H1 (cell line): ENCODE measurements at regions not wholly inside any gene's neighbourhood (a gene's known extent, or its start where the extent isn't known, plus 50 kb on each side); places are given as distances from the start of the nearest gene placed in this dataset.

Experiments
- CTCF ChIA-PET: fragments of 300-600 bp; sonication (Branson Sonifier 250); formaldehyde crosslinking; loops from one replicate; lab custom pipeline; 2021; ENCODE audit not compliant: partially characterized antibody; lab: Charles Lee
- POLR2A ChIA-PET: fragments of 300-600 bp; sonication (Branson Sonifier 250); formaldehyde crosslinking; loops from one replicate; lab custom pipeline; 2021; ENCODE audit warnings: inconsistent platforms; ENCODE audit not compliant: partially characterized antibody; lab: Charles Lee
- DNase-seq, 2 experiments: peaks; one replicate each; pipeline versions ENCODE4 v3.0.0 to v3.0.0-alpha.2; 2010 to 2022; ENCODE audit warnings: low spot score in 2 of 2, low read depth in 1 of 2, mixed read lengths in 1 of 2
- FAIRE-seq: peaks from 2 replicates; lab custom pipeline; 2011; peaks lifted over from hg19 to GRCh38; lab: Jason Lieb, UNC
- H2AFZ ChIP-seq: 2 replicates; pipeline ENCODE4 v1.8.1; 2012; ENCODE audit warnings: low read length, inconsistent platforms
- H2AK5ac ChIP-seq: 2 replicates; pipeline ENCODE4 v1.6.1; 2013; ENCODE audit warnings: low read depth, low read length
- H2BK120ac ChIP-seq: replicated peaks from 2 replicates; pipeline ENCODE3; 2013; ENCODE audit warnings: low read depth, low read length, inconsistent platforms
- H2BK12ac ChIP-seq: 2 replicates; pipeline ENCODE4 v1.6.1; 2013; ENCODE audit warnings: low read depth, low read length
- H2BK15ac ChIP-seq: 2 replicates; pipeline ENCODE4 v1.6.1; 2013; ENCODE audit warnings: low read length
- H2BK20ac ChIP-seq: 2 replicates; pipeline ENCODE4 v1.6.1; 2013; ENCODE audit warnings: low read length
- H2BK5ac ChIP-seq: 2 replicates; pipeline ENCODE4 v1.6.1; 2013; ENCODE audit warnings: low read depth, low read length
- H3K14ac ChIP-seq: 2 replicates; pipeline ENCODE4 v1.6.1; 2013; ENCODE audit warnings: inconsistent platforms; ENCODE audit not compliant: insufficient read length
- H3K18ac ChIP-seq: 2 replicates; pipeline ENCODE4 v1.6.1; 2013; ENCODE audit warnings: low read length; ENCODE audit errors: extremely low read depth
- H3K23ac ChIP-seq: 2 replicates; pipeline ENCODE4 v1.6.1; 2013; ENCODE audit warnings: inconsistent platforms; ENCODE audit not compliant: insufficient read length
- H3K23me2 ChIP-seq: 2 replicates; pipeline ENCODE4 v1.6.1; 2013; ENCODE audit warnings: low read depth, low read length
- H3K27ac ChIP-seq: 2 replicates; pipeline ENCODE4 v1.6.1; 2011; ENCODE audit warnings: low read depth, low read length, inconsistent platforms
- H3K27me3 ChIP-seq, 4 experiments: replicated peaks in 1 of 4; 1 replicate in 1 of 4; 2 replicates in 3 of 4; pipeline versions ENCODE4 v1.6.1 to v1.8.1; 2011 to 2013; ENCODE audit warnings: low read length in 3 of 4, mild to moderate bottlenecking in 3 of 4, inconsistent platforms in 2 of 4, mixed read lengths in 2 of 4, moderate library complexity in 1 of 4; ENCODE audit not compliant: control insufficient read depth in 3 of 4, insufficient read depth in 3 of 4; ENCODE audit errors: extremely low read depth in 1 of 4
- H3K36me3 ChIP-seq, 4 experiments: 2 replicates each; pipeline versions ENCODE4 v1.6.1 to v1.8.1; 2011 to 2013; ENCODE audit warnings: mild to moderate bottlenecking in 4 of 4, low read length in 3 of 4, moderate library complexity in 2 of 4, control low read depth in 1 of 4, inconsistent platforms in 1 of 4; ENCODE audit not compliant: insufficient read depth in 4 of 4, control insufficient read depth in 2 of 4
- H3K4ac ChIP-seq: replicated peaks from 2 replicates; pipeline ENCODE3; 2013; ENCODE audit warnings: low read length, low read depth, mixed read lengths, inconsistent platforms; ENCODE audit not compliant: insufficient read length
- H3K4me1 ChIP-seq, 4 experiments: replicated peaks in 1 of 4; 1 replicate in 1 of 4; 2 replicates in 3 of 4; pipeline versions ENCODE4 v1.6.1 to v1.8.1; 2011 to 2013; ENCODE audit warnings: low read length in 3 of 4, inconsistent platforms in 2 of 4, mixed read lengths in 1 of 4; ENCODE audit not compliant: insufficient read depth in 4 of 4, control insufficient read depth in 3 of 4
- H3K4me2 ChIP-seq, 2 experiments: 2 replicates each; pipeline versions ENCODE4 v1.6.1 to v1.8.1; 2011 to 2013; ENCODE audit warnings: low read depth in 2 of 2, low read length in 2 of 2, control low read depth in 1 of 2, inconsistent platforms in 1 of 2, mild to moderate bottlenecking in 1 of 2; ENCODE audit not compliant: insufficient read depth in 1 of 2
- H3K4me3 ChIP-seq, 4 experiments: fragments of 200-600, 300-600 bp in 1 of 4; sonication (generic), shearing (Covaris generic), sonication (Bioruptor Twin) in 1 of 4; 2 replicates each; pipeline versions ENCODE4 v1.5.1 to v1.8.1; 2011 to 2016; ENCODE audit warnings: low read length in 4 of 4, low read depth in 3 of 4, control low read depth in 2 of 4, inconsistent platforms in 2 of 4, mild to moderate bottlenecking in 2 of 4, mixed read lengths in 1 of 4, moderate library complexity in 1 of 4; ENCODE audit not compliant: insufficient read depth in 2 of 4; ENCODE audit errors: extremely low read depth in 1 of 4
- H3K56ac ChIP-seq: replicated peaks from 2 replicates; pipeline ENCODE3; 2013; ENCODE audit warnings: low read depth, mild to moderate bottlenecking, mixed read lengths, low read length, inconsistent platforms; ENCODE audit not compliant: insufficient read length
- H3K79me1 ChIP-seq: 2 replicates; pipeline ENCODE4 v1.6.1; 2013; ENCODE audit warnings: low read depth, low read length, control low read depth
- H3K79me2 ChIP-seq, 2 experiments: 2 replicates each; pipeline versions ENCODE4 v1.6.1 to v1.8.1; 2012 to 2013; ENCODE audit warnings: low read length in 2 of 2, mild to moderate bottlenecking in 2 of 2, inconsistent platforms in 1 of 2; ENCODE audit not compliant: insufficient read depth in 2 of 2, control insufficient read depth in 1 of 2
- H3K9ac ChIP-seq, 4 experiments: replicated peaks in 1 of 4; 1 replicate in 1 of 4; 2 replicates in 3 of 4; pipeline versions ENCODE4 v1.6.1 to v1.8.1; 2011 to 2013; ENCODE audit warnings: low read depth in 3 of 4, low read length in 3 of 4, control low read depth in 2 of 4, mild to moderate bottlenecking in 2 of 4, moderate library complexity in 2 of 4, inconsistent platforms in 1 of 4; ENCODE audit errors: extremely low read depth in 1 of 4
- H3K9me3 ChIP-seq, 2 experiments: 2 replicates each; pipeline versions ENCODE4 v1.6.1 to v1.8.1; 2012 to 2013; ENCODE audit warnings: mild to moderate bottlenecking in 2 of 2, moderate library complexity in 2 of 2, control low read depth in 1 of 2, inconsistent platforms in 1 of 2, low read depth in 1 of 2, low read length in 1 of 2, mixed read lengths in 1 of 2; ENCODE audit not compliant: insufficient read depth in 2 of 2
- H4K20me1 ChIP-seq, 2 experiments: replicated peaks in 1 of 2; 2 replicates each; pipeline versions ENCODE3 to v1.8.1; 2011 to 2013; ENCODE audit warnings: inconsistent platforms in 2 of 2, low read length in 2 of 2, mild to moderate bottlenecking in 1 of 2; ENCODE audit not compliant: insufficient read depth in 2 of 2, control insufficient read depth in 1 of 2
- H4K5ac ChIP-seq: 2 replicates; pipeline ENCODE4 v1.6.1; 2013; ENCODE audit warnings: low read length, low read depth, mixed read lengths, inconsistent platforms; ENCODE audit not compliant: insufficient read length
- H4K8ac ChIP-seq: 2 replicates; pipeline ENCODE4 v1.8.0; 2013; ENCODE audit warnings: mild to moderate bottlenecking, moderate library complexity, low read length, inconsistent platforms; ENCODE audit not compliant: insufficient read depth; ENCODE audit errors: extremely low read depth
- H4K91ac ChIP-seq: replicated peaks from 2 replicates; pipeline ENCODE3; 2013; ENCODE audit warnings: low read length, mixed read lengths, inconsistent platforms; ENCODE audit not compliant: insufficient read length
- ZNF274 ChIP-seq: IDR thresholded peaks from 2 replicates; pipeline ENCODE4 v1.7.0; 2012; ENCODE audit warnings: low read length, borderline replicate concordance; ENCODE audit errors: extremely low read depth
- whole genome bisulfite sequencing, 2 experiments: shearing (Covaris generic) in 1 of 2; methylation state at CpG; one replicate each; pipeline versions ENCODE4 v1.1.6 to v1.1.7; 2013 to 2015; ENCODE audit warnings: low lambda C conversion rate in 2 of 2, mixed read lengths in 2 of 2, inconsistent platforms in 1 of 2, low coverage in 1 of 2, missing lambda C conversion rate in 1 of 2; ENCODE audit not compliant: insufficient replicate concordance in 2 of 2, insufficient coverage in 1 of 2, insufficient read length in 1 of 2; ENCODE audit errors: extremely low coverage in 1 of 2, missing lambda C conversion rate in 1 of 2; 5-methylcytosine and 5-hydroxymethylcytosine counted together

- no peak overlapping the region for H2BK15ac ChIP-seq
- H3K27ac ChIP-seq, result no peak overlapping the region; the same call in 1 of the 2 replicates
- H3K79me1 ChIP-seq, result no peaks in the 10 kb centered on the region
- no peak overlapping the region for H3K18ac ChIP-seq
- H3K36me3 ChIP-seq, result no peaks in the 10 kb centered on the region
- H4K20me1 ChIP-seq, result no peaks in the 10 kb centered on the region
- H2AK5ac ChIP-seq, result no peak overlapping the region
- H2BK5ac ChIP-seq, result no peak overlapping the region
- no peak overlapping the region for H3K23ac ChIP-seq
- no peak overlapping the region for H4K8ac ChIP-seq
- H3K9me3 ChIP-seq, result no peaks in the 10 kb centered on the region
- FAIRE-seq (no peak), DNase-seq (no peak)
- POLR2A ChIA-PET, result no interaction called here
- no peak overlapping the region for H2BK12ac ChIP-seq
- H3K4me3 ChIP-seq, result no peak overlapping the region
- H3K9ac ChIP-seq, result no peak overlapping the region
- H3K27me3 ChIP-seq, result no peaks in the 10 kb centered on the region
- H3K56ac ChIP-seq, result no peak overlapping the region
- no peak overlapping the region for H3K4me2 ChIP-seq
- H3K14ac ChIP-seq, result no peak overlapping the region
- no peak overlapping the region for H2BK120ac ChIP-seq
- no peak overlapping the region for H4K91ac ChIP-seq
- H3K23me2 ChIP-seq, result no peaks in the 10 kb centered on the region; the same call in 1 of the 2 replicates
- no peak overlapping the region for H3K4ac ChIP-seq
- 94% methylated on average over 5 of the region's 5 CpGs; no CpG with 5 or more reads in 1 of the 2 experiments for WGBS, 2 experiments
- no peak overlapping the region for H2BK20ac ChIP-seq
- TF ChIP-seq ZNF274, result no peak
- no peak overlapping the region for H4K5ac ChIP-seq
- no peaks in the 10 kb centered on the region for H3K4me1 ChIP-seq
- 0 out of 2 replicates have a peak overlapping the region, but pooled peaks have one; percentile 90 for H2AFZ ChIP-seq
- CTCF ChIA-PET, result no interaction called here
- no peaks in the 10 kb centered on the region for H3K79me2 ChIP-seq
These were observed 836.0 kb downstream of the JRKL start for GRCh38 chr11:97225794-97226193.
